SU-DHL-6 (cell line): ENCODE measurements at regions not wholly inside any gene's neighbourhood (a gene's known extent, or its start where the extent isn't known, plus 50 kb on each side); places are given as distances from the start of the nearest gene placed in this dataset.

Source experiments
- CTCF ChIP-seq: fragments of 200-600 bp; sonication (generic); IDR thresholded peaks from one replicate; pipeline ENCODE4 v1.5.1; 2017; ENCODE audit warnings: antibody characterized with exemption, mild to moderate bottlenecking, low read length, moderate library complexity; ENCODE audit not compliant: insufficient read depth, poor library complexity, severe bottlenecking
- EZH2phosphoT487 ChIP-seq: fragments of 200-600 bp; sonication (generic), shearing (Covaris generic); conservative IDR thresholded peaks from 2 replicates; pipeline ENCODE4 v1.6.1; 2018; ENCODE audit warnings: mild to moderate bottlenecking, antibody characterized with exemption, low read length, moderate library complexity, mixed read lengths

DNA sequence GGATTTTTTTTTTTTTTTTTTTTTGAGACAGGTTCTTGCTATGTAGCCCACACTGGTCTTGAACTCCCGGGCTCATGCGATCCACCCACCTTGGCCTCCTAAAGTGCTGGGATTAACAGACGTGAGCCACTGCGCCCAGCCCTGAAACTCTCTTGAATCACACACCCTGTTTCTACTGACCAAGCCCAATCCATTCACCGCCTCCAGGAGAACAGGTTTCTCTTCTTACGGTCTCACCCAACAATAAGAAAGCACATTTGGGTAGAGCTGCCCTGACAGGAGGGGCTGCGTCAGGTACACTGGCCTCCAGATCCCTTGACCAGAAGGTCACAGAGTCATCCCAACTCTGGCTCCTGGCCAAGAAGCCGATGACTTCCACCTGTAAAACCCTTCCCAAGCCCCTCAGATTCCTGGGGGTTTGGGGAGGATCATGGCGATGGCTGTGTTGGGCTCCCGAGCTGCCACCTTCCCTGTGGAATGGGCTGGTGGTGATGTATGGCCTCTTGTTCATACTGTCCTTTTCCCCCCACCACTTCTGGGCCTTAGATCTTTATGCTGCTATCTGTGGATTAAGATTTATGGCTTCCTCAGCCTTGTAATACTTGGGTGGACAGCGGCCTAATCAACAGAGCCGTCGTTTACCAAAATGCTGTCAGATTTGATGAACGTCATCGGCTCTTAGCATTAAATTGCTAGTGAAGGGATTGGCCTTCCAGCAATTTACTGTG, 89.1 kb downstream of the KATNIP start:
- TF ChIP-seq CTCF (no peak), EZH2phosphoT487 (no peak)
